ENCODE measurements at regions not wholly inside any gene's neighbourhood (a gene's known extent, or its start where the extent isn't known, plus 50 kb on each side); places are given as distances from the start of the nearest gene placed in this dataset.

- no peaks in the 10 kb centered on the region for H3K9me3 ChIP-seq
- WGBS, 2 donors = 67 to 83% methylated on average over 2 of the region's 2 CpGs
- DNase-seq = no peak
- TF ChIP-seq, protein P1, sequence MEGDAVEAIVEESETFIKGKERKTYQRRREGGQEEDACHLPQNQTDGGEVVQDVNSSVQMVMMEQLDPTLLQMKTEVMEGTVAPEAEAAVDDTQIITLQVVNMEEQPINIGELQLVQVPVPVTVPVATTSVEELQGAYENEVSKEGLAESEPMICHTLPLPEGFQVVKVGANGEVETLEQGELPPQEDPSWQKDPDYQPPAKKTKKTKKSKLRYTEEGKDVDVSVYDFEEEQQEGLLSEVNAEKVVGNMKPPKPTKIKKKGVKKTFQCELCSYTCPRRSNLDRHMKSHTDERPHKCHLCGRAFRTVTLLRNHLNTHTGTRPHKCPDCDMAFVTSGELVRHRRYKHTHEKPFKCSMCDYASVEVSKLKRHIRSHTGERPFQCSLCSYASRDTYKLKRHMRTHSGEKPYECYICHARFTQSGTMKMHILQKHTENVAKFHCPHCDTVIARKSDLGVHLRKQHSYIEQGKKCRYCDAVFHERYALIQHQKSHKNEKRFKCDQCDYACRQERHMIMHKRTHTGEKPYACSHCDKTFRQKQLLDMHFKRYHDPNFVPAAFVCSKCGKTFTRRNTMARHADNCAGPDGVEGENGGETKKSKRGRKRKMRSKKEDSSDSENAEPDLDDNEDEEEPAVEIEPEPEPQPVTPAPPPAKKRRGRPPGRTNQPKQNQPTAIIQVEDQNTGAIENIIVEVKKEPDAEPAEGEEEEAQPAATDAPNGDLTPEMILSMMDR (IDR thresholded peaks at IDR 0.05) = no peak
- H3K4me1 ChIP-seq = peaks cover 0 to 4% (median 0%) of the 10 kb centered on the region in 3 donors
- ATAC-seq = no peak
- H3K36me3 ChIP-seq = no peaks in the 10 kb centered on the region
- no peak overlapping the region for H3K27ac ChIP-seq
- no peak for FAIRE-seq
- H3K4me3 ChIP-seq = no peak overlapping the region
- intact Hi-C loops (cut with DNase I) = no loop called here
- H3K27me3 ChIP-seq = no peaks in the 10 kb centered on the region
Measured at GRCh38 chr20:22808628-22809027, 224.3 kb upstream of the FOXA2 start.

DNA sequence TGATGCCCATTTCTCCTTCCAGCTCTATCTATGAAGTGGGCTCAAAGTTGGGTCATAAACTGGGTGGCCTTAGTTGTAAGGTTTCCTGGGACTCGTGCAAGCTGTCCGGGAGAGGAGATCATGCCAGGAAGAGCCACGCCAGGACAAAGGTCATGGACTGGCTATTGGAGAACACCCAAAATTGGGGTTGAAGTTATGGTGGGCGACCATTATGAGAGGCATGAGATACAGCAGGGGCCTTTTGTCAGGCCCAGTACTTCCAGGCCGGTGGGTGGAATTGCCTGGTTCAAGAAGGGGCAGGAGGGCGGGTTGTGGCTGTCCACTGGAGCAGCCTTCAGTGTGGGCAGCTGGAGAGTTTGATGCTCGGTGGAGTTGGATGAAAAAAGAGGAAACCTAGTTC, 225.1 kb upstream of the SSTR4 start:
- TF ChIP-seq, protein P1 (IDR thresholded peaks at IDR 0.05) = no peak
- intact Hi-C loops (cut with DNase I) = no loop called here
- 70 to 81% methylated on average over 7 of the region's 7 CpGs for WGBS, 2 donors
- H3K9me3 ChIP-seq = no peaks in the 10 kb centered on the region
- peaks cover 0 to 4% (median 0%) of the 10 kb centered on the region in 3 donors for H3K4me1 ChIP-seq
- FAIRE-seq (no peak), DNase-seq (no peak), ATAC-seq (no peak)
- H3K27me3 ChIP-seq = no peaks in the 10 kb centered on the region
- H3K36me3 ChIP-seq = no peaks in the 10 kb centered on the region
- no peak overlapping the region for H3K4me3 ChIP-seq
- H3K27ac ChIP-seq = no peak overlapping the region

DNA sequence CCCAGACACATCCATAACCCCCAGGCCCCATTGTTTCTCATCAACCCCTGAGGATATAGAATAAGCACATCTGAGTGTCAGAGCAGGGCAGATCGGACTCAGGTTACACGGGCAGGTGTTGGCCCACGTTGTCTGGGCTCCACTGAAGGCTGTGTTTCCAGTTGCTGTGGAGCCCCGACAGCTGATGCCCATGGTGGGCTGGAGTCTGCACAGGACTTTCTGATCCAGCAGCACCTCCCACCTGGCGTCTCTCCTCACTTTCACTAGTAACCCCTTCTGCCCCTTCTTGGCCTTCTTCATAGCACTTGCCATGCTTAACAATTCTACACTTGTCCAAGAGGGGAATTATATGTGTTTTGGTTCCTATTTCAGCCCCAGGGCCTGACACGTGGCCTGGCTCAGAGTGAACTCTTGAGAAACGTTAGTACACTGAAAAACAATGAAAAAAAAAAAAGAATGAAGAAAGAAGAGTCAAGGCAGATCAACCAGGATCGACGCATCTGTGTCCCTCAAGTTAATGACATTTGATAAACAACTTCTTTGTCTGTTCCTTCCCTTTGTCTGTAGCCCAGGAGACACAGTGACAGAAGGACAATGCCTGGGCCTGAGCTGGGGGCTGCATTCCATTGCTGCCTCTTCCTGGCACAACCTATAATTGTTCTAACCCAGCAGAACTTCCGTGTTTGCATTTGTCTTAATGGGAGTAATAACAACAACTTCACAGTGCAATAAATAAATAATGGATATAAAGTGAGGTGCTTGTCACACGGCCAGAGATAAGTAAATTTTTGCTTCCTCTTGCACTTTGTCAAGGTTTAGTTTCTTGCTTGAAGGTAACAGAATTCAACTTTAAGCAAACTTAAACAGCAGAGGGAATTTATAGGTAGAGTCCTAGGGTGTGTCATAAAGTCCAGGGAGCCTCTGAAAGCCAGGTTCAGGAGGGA, 224.2 kb upstream of the SSTR4 start:
- intact Hi-C loops (cut with DNase I) = no loop called here
- Histone ChIP-seq H3K4me3 (no peak overlapping the region), H3K4me1 (peaks cover 0 to 4% (median 0%) of the 10 kb centered on the region in 3 donors), H3K27ac (no peak overlapping the region), H3K27me3 (no peaks in the 10 kb centered on the region), H3K9me3 (no peaks in the 10 kb centered on the region), H3K36me3 (no peaks in the 10 kb centered on the region)
- no peak for DNase-seq
- TF ChIP-seq, protein P1 (IDR thresholded peaks at IDR 0.05) = no peak
- WGBS, 2 donors = 57 to 58% methylated on average over 11 of the region's 11 CpGs
- FAIRE-seq = no peak
- ATAC-seq = peak in 1 of 4 donors; percentile 40

DNA sequence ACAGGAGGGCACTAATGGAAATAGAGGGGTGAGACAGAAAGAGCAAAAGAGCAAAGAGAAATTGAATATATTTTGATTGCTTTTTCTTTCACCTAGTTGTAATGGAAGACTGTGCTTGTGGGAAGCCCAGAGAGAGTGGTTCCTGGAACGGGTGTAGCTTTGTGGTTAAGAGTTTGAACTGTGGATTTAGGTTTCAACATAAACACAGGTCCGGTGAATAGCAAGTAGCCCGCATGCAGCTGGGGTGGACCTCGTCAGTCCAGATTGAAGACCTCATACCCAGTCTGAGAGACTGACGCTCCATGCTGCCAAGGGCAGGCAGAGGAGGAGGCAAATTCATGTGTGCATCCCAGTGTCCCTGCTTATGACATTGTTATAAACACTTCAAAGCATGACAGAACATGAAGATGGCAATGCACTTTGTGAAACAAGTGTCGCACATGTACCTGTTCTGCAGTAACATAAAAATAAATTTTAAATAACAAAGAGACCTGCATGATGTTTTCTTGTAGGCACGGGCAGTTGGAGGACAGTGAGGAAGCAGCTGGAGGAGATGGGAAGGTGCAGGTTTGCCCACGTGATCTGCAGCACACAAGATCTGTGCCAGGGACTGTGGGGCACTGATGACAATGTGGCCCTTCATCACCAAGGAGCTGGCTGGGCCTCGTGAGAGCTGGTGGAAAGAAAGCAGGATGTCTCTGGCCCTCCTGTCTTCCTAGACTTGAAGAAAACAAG, 220.5 kb upstream of the SSTR4 start:
- 49 to 62% methylated on average over 9 of the region's 9 CpGs for WGBS, 2 donors
- Histone ChIP-seq H3K4me1 (no peaks in the 10 kb centered on the region), H3K4me3 (no peak overlapping the region), H3K27me3 (no peaks in the 10 kb centered on the region), H3K27ac (no peak overlapping the region), H3K9me3 (no peaks in the 10 kb centered on the region), H3K36me3 (no peaks in the 10 kb centered on the region)
- TF ChIP-seq, protein P1 (IDR thresholded peaks at IDR 0.05) = no peak
- FAIRE-seq (no peak), DNase-seq (no peak), ATAC-seq (no peak)
- intact Hi-C loops (cut with DNase I) = no loop called here
